ENCODE measurements at regions not wholly inside any gene's neighbourhood (a gene's known extent, or its start where the extent isn't known, plus 50 kb on each side); places are given as distances from the start of the nearest gene placed in this dataset.
"Not testable (repeated sequence)": the region's sequence is repeated elsewhere in the genome, so short reads cannot be mapped to it uniquely, and the experiment has no call there.

DNA sequence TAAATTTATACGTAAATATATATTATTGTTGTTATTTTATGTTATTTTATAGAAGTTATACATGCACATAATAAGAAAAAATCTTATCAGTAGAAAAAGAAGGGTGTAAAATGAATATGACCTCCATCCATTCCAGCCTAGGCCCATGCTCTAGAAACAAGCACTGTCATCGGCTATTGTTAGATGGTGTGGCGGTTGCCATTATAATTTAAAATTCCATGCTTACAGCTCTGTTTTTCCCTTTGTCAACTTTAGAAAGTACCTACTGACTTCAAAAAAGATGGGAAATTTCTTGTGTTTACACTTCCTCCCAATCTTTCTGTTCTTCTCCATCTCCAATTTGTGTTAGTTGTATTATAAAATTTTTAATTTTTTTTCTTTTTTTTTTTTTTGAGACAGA is 61.9 kb upstream of the RDX start:
- intact Hi-C loops (cut with DNase I, micrococcal nuclease): no loop called here
- no peak for ATAC-seq
- Histone ChIP-seq H3K4me1 (ENCODE audit: low read depth) (no peaks in the 10 kb centered on the region), H3K36me3 (ENCODE audit: low read depth) (no peaks in the 10 kb centered on the region), H3K9me3 (no peaks in the 10 kb centered on the region), H3K4me3 (no peak overlapping the region)
- no peak for DNase-seq
- no peak for TF ChIP-seq CTCF (IDR thresholded peaks at IDR 0.05)

DNA sequence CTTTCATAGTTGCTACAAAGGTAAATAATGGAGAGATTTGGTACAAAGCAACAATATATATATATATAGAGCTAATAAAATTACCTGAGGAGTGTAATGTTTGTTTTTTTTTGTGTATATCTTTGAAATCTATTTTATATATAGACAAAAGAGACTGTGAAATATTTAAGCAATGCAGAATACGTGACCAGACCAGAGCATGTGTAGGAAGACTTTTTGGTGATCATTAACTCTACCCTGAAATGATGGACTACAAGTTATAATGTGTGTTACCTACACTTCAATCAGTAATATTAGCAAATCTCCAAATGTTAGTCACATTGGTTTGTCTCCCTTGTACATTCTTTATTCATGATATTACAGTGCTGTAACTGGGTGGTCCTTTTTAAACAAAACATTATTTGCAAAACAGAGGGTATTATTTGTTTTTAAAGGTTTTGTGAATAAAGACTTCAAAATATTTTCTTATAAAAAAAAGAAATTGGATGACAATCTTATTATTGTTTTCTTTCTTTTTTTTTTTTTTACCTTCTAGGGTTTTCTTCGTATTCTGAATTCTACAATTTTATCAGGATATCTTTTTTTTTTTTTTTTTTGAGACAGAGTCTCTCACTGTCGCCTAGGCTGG is 64.5 kb upstream of the RDX start:
- intact Hi-C loops (cut with DNase I, micrococcal nuclease): not testable (repeated sequence)

DNA sequence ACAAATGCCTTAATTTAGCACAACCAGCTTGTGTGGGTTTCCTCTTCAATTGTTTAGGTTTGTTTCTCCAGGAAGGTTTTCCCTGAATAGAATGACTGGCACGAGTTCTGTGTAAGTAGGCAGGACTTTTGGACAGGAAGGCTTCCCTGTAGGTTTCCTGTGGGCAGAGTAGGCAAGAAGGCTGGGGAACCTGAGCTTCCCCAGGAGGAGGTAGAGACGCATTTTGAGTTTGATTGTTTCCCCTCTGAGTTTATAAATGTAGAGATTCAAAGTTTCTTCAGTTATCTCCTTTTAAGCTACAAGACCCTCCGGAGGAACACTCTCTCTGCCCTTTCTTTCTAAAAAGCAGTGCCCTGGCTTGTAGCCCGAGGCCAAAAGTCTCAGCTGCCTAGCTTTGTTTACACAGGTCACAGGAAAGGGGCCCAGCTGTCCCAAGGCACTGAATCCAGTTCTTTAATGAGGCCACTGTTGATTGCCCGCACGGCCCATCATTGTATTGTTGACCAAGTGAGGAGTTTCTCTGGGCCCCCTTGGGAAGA is 66.6 kb upstream of the RDX start:
- H3K4me1 ChIP-seq (ENCODE audit: low read depth): no peaks in the 10 kb centered on the region
- H3K36me3 ChIP-seq (ENCODE audit: low read depth): no peaks in the 10 kb centered on the region
- ATAC-seq (no peak), DNase-seq (no peak)
- TF ChIP-seq CTCF (IDR thresholded peaks at IDR 0.05): no peak
- intact Hi-C loops (cut with DNase I, micrococcal nuclease): no loop called here
- no peak overlapping the region for H3K4me3 ChIP-seq
- no peaks in the 10 kb centered on the region for H3K9me3 ChIP-seq

More for the DNA sequence above, 64.5 kb upstream of the RDX start:
- not testable (repeated sequence) for ATAC-seq; H3K9me3 ChIP-seq; DNase-seq; H3K4me1 ChIP-seq (ENCODE audit: low read depth); H3K4me3 ChIP-seq; H3K36me3 ChIP-seq (ENCODE audit: low read depth)

GRCh38 chr11:110366291-110366690 is 63.5 kb upstream of the FDX1 start:
- Histone ChIP-seq H3K4me3 (no peak overlapping the region), H3K9me3 (no peaks in the 10 kb centered on the region), H3K36me3 (ENCODE audit: low read depth) (no peaks in the 10 kb centered on the region), H3K4me1 (ENCODE audit: low read depth) (no peaks in the 10 kb centered on the region)
- intact Hi-C loops (cut with DNase I, micrococcal nuclease): no loop called here
- no peak for ATAC-seq
- no peak for DNase-seq
- no peak for TF ChIP-seq CTCF (IDR thresholded peaks at IDR 0.05)

DNA sequence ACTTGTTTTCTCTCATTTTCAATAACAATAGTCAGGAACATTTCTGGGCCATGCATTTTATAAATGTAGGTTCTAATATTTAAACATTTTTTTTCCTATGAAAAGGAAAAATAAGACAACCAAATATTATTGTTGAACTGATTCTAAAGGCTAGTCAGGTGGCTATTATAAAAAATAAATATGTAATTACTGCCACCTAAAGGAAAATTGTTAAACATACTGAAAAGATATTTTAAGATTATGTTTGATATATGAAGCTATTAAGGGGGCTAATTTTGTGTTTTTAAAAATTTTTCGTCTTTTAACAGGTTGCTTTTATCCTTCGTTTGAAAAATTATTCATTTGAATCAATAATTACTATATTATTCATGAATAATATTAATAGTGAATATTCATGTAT is 62.2 kb upstream of the FDX1 start:
- TF ChIP-seq CTCF (IDR thresholded peaks at IDR 0.05): no peak
- intact Hi-C loops (cut with DNase I, micrococcal nuclease): no loop called here
- Histone ChIP-seq H3K9me3 (no peaks in the 10 kb centered on the region), H3K4me3 (no peak overlapping the region), H3K36me3 (ENCODE audit: low read depth) (no peaks in the 10 kb centered on the region), H3K4me1 (ENCODE audit: low read depth) (no peaks in the 10 kb centered on the region)
- ATAC-seq: no peak
- DNase-seq: no peak

DNA sequence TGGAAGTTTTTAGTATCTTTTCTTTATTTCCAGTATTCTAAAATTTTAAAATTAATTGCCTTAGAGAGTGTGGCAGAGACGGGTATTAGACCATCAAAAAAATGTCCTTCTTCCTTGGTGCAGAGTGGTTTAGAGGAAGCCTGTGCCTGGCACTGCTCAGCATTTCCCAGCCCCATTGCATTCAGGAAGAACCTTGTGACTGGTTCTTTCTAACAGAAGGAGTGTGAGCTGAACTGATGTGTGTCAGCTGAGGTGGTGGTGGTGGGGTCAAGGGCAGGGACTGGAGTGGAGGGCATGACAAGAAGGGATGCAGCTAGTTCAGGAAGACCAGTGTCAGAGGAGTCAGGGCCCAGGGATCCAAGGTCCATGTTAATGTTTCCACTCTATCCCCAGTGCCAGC is 58.7 kb upstream of the FDX1 start:
- no peak overlapping the region for H3K4me3 ChIP-seq
- H3K36me3 ChIP-seq (ENCODE audit: low read depth): no peaks in the 10 kb centered on the region
- intact Hi-C loops (cut with DNase I, micrococcal nuclease): loop anchor here in 1 of 2 donors (10.0 kb wide), 1 partner anchor 166 kb away; no protein-coding TSS in a partner anchor
- DNase-seq: no peak
- ATAC-seq: no peak
- H3K9me3 ChIP-seq: no peaks in the 10 kb centered on the region
- no peak for TF ChIP-seq CTCF (IDR thresholded peaks at IDR 0.05)
- H3K4me1 ChIP-seq (ENCODE audit: low read depth): peaks cover under 1% of the 10 kb centered on the region
